ENCODE measurements at regions not wholly inside any gene's neighbourhood (a gene's known extent, or its start where the extent isn't known, plus 50 kb on each side); places are given as distances from the start of the nearest gene placed in this dataset.

DNA sequence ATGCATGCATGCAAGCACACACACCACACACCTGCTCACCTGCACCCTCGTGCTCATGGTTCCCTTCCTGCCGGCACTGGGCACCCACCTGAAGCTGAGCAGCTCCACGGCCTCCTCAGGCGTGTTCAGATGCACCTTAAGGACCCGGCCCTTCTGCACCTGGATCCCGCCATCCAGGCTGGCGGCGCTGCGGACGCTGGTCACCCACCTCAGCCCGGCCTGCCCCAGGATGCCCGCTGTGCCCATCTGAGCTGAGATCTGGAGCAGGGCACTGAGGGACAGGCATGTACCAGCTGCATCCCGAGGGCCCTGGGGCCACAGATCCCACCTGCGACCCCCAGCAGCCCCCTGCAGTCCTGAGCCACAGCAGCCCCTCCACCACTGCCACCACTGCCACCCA is 110.0 kb downstream of the LITAF start:
- DNase-seq, result no peak

DNA sequence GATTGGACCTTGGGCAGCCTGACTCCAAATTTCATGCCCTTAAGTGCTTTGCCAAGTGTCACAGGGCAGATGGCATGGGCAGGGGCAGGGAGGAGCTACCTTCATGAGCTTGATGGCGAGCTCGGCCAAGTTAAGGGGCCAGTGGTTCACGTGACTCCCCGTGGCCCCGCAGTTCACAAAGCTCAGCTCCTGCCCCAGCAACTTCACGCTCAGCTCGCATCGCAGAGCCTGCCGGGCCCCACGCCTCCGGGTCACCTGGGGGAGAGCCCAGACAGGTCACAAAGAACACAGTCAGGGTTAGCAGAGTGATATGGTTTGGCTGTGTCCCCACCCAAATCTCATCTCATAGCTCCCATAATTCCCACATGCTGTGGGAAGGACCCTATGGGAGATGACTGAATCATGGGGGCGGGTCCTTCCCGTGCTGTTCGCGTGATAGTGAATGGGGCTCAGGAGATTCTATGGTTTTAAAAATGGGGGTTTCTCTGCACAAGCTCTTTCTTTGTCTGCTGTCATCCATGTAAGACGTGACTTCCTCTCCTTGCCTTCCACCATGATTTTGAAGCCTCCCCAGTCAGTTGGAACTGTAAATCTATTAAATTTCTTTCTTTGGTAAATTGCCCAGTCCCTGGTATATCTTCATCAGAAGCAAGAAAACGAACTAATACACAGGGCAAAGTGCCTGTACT is 108.1 kb downstream of the LITAF start:
- no peak for DNase-seq

DNA sequence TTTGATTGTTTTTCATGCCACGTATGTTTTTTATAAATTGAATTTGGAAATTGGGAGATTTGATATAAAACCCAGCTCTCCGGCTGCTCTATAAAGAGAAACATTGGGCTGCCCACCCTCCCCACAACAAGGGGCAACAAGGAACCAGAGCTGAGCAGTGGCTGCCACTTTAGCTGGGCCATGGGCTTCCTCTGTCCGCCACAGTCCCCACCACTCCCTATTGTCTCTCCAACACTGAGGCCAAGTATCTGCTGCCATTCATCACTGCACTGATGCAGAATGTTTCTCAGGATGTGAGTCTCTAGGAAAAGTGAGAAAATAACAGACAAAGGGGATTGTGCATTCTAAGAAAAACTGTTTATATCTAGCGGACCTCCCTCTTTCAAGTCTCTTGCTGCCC is 106.8 kb downstream of the LITAF start:
- DNase-seq, result no peak

DNA sequence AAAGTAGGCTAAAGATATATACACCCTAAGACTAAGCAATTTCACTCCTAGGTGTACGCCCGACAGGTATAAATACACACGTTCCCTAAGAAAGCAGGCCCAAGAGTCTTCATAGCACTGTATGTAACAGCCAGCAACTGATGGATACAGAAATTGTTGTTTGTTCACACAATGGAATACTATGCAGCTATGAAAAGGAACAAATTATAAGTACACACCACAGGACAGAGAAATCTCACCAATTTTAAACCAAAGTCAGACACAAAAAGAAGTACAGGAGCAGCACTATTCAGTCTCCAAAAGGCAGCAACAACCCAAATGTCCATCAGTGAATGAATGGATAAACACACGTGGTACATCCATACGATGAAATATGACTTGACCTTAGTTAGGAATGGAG is 106.1 kb downstream of the LITAF start:
- DNase-seq, result no peak

DNA sequence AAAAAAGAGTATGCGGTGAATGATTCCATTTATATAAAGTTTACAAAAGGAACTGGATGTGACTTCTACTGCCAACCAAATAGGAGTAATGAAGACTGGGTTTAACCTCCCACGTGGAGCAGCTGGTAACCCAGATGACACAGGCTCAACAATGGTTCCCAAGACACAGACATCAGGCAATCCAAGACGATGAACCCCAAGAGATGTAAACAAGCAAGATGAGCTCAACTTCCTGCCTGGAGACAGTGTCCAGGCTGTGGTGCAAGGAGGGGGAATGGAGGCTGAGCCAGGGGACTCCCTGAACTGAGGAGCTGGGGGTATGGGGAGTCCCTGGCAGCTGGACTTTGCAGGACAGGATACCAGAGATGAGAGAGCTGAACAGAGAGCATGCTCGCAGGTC is 104.7 kb downstream of the LITAF start:
- no peak for DNase-seq

DNA sequence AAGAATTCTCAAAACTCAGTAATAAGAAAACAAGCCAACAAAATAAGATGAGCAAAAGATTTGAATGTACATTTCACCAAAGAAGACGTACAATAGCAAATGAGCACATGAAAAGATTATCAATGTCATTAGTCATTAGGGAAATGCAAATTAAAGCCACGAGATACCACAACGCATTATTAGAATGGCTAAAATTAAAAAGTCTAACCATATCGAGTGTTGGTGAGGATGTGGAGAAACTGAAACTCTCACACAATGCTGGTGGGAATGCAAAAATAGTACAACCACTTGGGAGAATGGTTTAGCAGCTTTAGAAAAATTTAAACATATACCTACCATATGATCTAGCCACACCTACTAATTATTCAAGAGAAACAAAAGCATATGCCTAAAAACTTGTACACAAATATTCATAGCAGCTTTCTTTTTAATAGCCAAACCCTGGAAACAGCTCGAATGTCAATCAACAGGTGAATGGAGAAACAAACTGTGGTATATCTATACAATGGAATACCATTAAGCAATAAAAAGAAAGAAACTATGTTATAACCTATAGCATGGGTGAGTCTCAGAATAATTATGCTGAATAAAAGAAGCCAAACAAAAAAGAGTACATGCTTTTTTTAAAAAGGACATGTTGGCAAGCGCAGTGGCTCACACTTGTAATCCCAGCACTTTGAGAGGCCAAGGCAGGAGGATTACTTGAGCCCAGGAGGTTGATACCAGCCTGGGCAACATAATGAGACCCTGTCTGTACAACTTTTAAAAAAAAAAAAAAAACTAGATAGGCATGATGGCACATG is 103.6 kb downstream of the LITAF start:
- no peak for DNase-seq

DNA sequence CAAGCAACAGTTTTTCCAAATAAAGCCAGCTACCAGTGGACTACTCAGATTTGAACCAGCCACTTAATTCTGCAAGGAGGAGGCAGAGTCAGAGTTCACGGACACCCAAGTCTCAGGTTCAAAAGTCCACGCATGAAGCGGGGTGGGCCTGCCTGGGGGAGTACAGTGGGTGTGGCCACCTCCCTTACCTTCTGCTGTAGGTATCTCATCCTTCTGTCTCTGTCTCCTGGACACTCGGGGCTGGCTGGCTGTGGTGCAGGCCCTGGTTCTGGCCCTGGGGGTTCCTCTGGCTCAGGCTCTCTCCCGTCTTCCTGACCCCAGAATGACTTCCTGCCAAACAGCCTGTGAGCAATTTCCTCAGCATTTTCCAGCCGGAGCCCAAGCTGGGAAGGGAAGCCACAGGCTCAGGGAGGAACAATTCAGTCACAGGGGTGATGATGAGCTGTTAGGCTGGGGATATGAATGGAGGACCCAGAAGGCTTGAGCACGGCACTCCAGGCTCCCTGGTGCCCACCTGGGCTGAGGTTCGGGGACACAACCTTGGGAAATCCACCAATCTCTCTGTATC is 101.9 kb downstream of the LITAF start:
- no peak for DNase-seq

DNA sequence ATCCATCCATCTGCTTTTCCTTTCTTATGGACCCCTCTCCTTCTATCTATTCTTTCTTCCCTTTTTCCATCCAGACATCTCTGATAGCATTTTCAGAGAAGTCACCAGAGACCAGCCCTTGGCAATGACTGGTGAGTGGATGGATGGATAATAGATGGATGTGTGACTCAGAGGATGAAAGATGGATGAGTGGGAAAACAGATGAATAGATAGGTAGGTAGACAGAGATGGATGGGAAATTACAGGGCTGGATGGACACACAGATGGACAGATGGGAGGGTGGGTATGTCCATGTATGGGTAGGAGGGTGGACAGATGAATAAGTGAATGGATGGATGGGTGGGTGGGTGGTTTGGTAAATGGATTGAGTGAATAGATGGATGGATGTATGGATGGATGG is 101.0 kb downstream of the LITAF start:
- no peak for DNase-seq

DNA sequence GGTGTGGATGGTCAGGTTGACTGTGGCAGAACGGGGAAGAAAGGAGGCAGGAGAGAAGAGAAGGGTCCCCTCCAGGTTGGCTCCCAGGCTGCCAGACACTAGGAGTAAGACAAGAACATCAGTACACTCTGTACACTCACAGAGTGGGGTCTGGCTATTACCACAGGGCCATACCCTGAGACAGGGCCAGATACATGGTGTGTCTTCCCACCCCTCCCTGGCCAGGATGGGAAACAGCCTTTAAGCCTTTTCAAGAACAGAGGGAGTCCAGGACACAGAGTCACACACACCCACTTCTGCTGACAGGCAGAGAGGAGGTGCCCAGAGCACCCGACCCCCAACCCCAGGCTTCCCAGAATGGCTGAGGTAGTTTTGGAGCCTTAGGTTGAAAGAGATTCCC is 99.4 kb downstream of the LITAF start:
- DNase-seq, result no peak

DNA sequence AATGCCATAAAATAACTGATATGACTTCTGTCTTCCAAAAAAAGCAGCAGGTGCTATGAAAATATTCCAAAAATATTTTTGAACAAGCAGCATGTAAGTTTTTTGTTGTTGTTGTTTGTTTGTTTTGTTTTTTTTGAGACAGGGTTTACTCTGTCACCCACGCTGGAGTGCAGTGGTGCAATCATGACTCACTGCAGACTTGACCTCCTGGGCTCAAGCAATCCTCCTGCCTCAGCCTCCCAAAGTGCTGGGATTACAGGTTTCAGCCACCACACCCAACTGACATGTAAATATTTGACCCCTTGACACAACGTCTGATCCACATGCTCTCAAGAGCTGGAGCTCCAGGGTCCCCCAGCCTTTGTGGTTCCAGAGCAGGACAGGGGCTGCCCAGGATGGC is 98.4 kb downstream of the LITAF start:
- DNase-seq, result no peak

DNA sequence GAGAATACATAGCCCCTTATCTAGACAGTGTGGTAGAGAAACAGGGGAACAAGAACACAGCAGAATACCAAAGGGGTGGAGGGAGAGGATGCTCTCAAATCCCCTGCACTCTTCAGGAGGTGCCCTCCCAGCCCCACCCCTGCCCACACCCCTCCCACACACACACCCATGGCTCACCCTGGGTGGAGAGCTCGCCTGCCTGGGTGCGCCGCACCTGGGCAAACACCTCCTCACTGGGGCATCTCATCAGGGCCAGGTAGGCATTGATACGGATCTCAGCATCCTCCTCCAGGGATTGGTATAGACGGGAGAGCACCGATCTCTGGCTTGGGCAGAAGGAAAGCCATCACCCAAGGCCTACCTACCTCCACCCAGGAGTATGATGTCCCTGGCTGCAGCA is 95.2 kb downstream of the LITAF start:
- DNase-seq, result no peak

DNA sequence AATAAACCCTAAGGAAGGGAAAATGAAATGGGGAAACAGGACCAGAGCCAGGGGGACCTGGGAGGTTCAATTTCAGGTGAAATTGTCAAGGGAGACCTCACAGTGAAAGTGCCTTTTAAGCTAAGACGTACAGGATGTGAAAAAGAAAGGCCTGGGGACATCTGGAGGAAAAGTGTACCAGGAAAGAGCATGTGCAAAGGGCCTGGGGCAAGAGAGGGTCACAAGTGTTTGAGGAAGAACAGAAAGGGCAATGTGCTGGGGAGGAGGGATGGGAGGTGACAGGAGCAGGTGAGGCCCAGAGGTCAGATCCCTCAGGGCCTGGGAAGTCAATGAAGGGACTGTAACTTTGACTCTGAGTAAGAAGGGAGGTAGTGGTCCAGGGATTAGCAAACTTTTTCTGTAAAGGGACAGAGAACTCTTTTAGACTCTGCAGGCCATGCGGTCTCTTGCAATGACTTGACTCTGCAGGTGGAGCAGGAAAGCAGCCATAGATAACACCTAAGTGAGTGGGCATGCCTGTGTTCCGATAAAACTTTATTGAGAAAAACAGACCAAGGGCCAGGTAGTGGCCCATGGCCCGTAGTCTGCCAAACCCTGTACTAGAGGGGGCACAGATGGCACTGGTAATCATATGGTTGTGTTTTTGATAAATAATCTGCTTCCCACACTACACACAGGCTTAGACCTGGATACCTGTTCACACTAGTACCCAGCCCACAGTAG is 93.8 kb downstream of the LITAF start:
- no peak for DNase-seq

DNA sequence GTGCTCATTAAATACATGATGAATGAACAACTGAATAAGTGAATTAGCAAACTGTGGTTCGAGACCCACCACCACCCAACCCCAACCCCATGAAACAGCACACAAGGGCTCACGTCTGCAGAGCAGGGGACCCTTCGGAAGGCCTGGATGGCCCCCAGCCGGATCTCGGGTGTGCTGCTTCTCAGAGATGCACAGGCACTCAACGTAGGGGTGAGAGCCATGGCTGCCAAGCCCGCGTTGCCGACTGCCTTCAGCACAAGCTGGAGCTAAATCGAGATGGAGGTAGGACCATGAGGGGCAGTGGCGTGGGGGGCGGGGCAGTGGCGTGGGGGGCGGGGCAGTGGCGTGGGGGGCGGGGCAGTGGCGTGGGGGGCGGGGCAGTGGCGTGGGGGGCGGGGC is 93.2 kb downstream of the LITAF start:
- DNase-seq, result no peak

DNA sequence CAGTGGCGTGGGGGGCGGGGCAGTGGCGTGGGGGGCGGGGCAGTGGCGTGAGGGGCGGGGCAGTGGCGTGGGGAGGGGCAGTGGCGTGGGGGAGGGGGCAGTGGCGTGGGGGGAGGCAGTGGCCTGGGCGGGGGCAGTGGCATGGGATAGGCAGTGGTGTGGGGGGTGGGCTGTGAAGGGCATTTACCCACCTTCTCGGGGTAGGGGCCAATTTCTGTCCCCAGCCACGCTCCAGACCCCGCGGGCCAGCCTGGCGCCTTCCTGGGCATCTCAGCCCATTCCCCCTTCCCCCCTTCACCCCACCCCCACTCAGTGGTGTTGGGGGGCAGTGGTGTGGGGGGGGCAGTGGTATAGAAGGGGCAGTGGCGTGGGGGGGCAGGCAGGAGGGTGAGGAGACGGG is 92.7 kb downstream of the LITAF start:
- DNase-seq, result no peak

DNA sequence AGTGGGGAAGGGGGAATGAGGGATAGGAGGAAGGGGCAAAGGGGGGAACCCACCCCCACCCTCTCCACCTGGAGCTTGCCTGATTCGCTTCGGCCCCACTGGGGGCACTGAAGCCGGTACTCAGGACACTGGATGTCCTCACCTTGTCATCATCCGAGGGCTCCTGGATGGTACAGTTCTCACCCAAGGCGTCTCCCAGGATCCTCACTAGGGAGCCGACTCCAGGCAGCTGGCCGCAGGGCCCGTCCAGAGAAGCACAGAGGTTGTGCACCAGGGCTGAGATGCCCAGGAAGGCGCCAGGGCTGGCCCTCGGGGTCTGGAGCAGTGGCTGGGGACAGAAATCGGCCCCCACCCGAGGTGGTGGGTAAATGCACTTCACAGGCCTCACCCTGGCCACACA is 92.3 kb downstream of the LITAF start:
- no peak for DNase-seq

DNA sequence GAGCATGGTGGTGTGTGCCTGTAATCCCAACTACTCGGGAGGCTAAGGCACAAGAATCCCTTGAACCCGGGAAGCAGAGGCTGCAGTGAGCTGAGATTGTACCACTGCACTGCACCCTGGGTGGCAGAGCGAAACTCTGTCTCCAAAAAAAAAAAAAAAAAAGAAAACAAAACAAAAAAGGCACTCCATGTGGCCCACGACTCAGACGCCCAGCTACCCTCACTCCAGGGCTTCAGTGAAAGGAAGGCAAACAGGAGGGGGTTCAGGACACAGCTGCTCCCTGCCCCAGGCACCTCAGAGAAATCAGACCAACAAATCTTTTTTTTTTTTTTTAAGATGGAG is 91.7 kb downstream of the LITAF start:
- no peak for DNase-seq
